ENCODE measurements at regions not wholly inside any gene's neighbourhood (a gene's known extent, or its start where the extent isn't known, plus 50 kb on each side); places are given as distances from the start of the nearest gene placed in this dataset.
A peak's percentile ranks its signal among the peaks of the same experiment; 100 is the strongest.

DNA sequence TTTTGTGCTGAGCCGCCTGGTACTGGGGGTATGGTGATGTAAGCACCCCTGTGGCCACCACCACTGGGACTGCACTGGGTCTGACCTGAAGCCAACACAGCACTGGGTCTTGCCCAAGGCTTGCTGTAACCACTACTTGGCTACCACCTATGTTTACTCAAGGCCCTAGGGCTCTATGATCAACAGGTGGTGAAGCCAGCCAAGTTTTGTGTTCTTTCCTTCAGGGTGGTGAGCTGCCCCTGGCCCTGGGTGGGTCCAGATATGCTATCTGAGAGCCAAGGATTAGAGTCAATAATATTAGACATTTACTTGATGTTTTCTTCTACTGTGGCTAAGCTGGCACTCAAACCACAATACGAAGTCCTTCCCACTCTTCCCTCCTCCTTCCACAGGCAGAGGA is 55.1 kb upstream of the PAGE4 start:
- no peak for DNase-seq

GRCh38 chrX:49767236-49767635 is 61.9 kb upstream of the PAGE4 start:
- DNase-seq = no peak

DNA sequence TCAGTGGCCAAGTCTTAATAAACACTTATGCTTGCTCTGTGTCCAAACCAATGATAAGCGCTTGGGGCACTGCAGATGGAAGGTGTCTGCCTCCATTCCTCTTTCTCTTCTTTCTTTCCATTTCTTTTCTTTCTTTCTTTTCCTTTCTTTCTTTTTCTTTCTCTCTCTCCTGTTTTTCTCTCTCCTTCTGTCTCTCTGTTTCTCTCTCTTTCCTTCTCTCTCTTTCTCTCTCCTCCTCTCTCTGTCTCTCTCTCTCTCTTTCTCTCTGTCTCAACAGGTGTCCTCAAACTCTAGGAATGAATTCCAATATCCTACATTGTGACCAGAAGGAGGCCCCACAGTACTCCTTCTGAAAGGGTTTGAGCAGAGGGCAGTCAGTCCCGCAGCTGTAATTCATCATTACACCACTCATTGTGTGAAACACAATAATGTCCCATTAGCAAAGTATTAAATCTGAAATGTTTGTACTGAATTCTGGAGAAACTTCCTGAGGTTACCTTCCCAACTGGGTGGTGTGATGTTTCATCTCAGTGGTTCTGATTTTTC is 66.5 kb upstream of the PAGE1 start:
- no peak for DNase-seq

- DNase-seq = peak; percentile 0
Measured at GRCh38 chrX:49761481-49761880, 65.7 kb upstream of the PAGE1 start.

- DNase-seq = no peak
Measured at GRCh38 chrX:49760290-49760890, 64.6 kb upstream of the PAGE1 start.

DNA sequence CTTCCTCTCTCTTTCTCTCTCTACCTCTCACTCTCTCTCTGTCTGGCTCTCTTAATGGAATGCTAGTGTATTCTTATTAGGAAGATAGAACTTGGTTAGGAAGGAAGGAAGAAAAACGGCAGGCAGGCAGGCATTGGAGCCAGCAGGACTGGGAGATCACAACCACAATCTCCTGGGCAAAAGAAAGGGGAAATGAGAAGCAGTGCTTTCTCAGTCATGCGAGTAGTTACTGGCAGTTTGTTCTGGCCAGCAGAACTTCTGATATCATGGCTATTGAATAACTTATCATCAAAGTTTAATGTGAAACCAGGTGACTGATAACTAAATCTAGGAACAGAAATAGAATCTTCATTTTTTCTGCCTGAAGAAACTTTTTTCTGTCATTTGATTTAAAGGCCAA is 60.9 kb upstream of the PAGE1 start:
- DNase-seq = no peak

DNA sequence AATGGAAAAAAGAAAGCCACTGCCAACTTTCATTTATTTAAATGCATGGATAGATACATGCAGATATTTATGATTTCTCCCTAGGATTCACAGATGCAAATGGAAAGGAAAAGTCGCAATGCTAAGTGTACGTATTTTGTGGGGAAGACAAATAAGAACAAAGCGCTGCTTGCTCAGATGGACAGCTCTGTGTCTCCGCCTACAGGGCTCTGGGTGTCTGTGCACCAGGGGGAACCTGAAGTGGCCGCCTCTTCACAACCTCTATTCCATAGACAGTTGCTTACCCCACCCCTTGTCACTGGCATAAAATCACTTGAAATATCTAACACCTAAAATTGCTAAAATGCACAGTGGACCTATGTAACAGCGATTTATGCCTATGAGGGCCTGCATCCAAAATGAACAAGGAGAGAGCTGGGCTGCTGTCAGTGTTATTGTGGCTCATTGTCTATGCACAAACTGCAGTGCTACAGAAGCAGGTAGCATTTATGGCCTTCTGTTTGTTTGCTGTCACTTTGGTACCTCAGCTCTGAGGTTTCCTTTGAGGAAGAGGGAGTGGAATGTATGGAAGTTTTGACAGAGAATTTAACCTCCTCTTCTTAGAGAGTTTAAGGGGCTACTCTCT is 58.6 kb upstream of the PAGE1 start:
- no peak for DNase-seq

- DNase-seq = no peak
Measured at GRCh38 chrX:49753691-49754090, 57.9 kb upstream of the PAGE1 start.

GRCh38 chrX:49748211-49748956 is 52.6 kb upstream of the PAGE1 start:
- no peak for DNase-seq

- DNase-seq = no peak
Measured at GRCh38 chrX:49746306-49746705, 50.5 kb upstream of the PAGE1 start.
